ENCODE measurements at regions not wholly inside any gene's neighbourhood (a gene's known extent, or its start where the extent isn't known, plus 50 kb on each side); places are given as distances from the start of the nearest gene placed in this dataset.

- TF ChIP-seq CEBPB (IDR thresholded peaks at IDR 0.05): no peak
- no peak for TF ChIP-seq TCF12 (IDR thresholded peaks at IDR 0.05; ENCODE audit: low read depth)
- TF ChIP-seq TAF1 (IDR thresholded peaks at IDR 0.05; ENCODE audit: low read depth): no peak
- TF ChIP-seq REST (IDR thresholded peaks at IDR 0.05; ENCODE audit: low read depth): no peak
- TF ChIP-seq EGR1 (IDR thresholded peaks at IDR 0.05): no peak
- TF ChIP-seq MAX (IDR thresholded peaks at IDR 0.05): no peak
- no peak for TF ChIP-seq EP300 (IDR thresholded peaks at IDR 0.05; ENCODE audit: borderline replicate concordance)
- TF ChIP-seq ZBTB7A (IDR thresholded peaks at IDR 0.05; ENCODE audit: low read depth): no peak
These were observed 169.1 kb upstream of the PPP1R3A start for GRCh38 chr7:114087653-114088469.

Data from Ishikawa (cell line).